ENCODE measurements at regions not wholly inside any gene's neighbourhood (a gene's known extent, or its start where the extent isn't known, plus 50 kb on each side); places are given as distances from the start of the nearest gene placed in this dataset.

DNA sequence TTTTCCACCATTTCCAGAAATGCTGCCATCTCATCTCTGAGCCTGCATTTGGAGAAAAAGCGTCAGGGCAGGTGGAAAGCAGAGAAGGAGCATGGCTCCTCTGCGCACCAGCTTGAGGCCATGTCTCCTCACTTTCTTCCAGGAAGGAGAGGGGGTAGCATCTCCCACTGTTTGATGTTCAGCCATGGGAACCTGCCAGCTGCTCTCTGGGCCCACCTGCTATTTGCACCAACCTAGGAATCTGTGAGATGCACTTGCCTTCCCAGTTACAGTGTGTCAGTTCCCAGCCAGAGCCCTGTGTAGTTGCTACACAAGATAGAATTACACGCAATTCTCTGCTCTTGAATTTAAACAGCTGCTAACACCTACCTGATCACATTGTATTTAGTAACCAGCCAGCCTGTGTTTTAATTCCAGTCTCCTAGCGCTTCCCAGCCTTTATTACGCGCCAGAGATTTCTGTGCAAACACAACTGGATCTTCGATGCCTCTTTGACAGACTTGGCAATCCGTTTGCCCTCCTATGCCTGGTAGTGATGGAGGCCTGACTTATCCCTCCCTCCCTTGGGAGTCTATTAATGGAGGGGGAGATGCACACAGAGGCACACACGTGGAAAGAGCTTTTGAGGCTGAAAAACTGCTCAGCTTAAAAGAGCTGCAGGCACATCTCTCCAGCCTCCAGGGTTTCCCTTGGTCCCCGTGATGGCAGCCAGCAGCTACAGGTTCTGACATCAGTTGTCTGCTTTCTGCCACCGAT is 98.1 kb upstream of the SEC14L1 start:
- no peak for TF ChIP-seq EZH2 (IDR thresholded peaks at IDR 0.05; ENCODE audit: low read length, unreplicated experiment)
- TF ChIP-seq EZH2phosphoT487 (IDR thresholded peaks at IDR 0.05; ENCODE audit: borderline replicate concordance, low read length), result no peak

All from PC-3 (cell line).